Activated naive CD8-positive, alpha-beta T cell treated with anti-CD3 and anti-CD28 coated beads for 36 hours (primary cell): ENCODE measurements at regions not wholly inside any gene's neighbourhood (a gene's known extent, or its start where the extent isn't known, plus 50 kb on each side); places are given as distances from the start of the nearest gene placed in this dataset.
"Not testable (repeated sequence)": the region's sequence is repeated elsewhere in the genome, so short reads cannot be mapped to it uniquely, and the experiment has no call there.

Experiments used
- DNase-seq: peaks from one replicate; pipeline ENCODE4 v3.0.0; 2021
- H3K27ac Mint-ChIP-seq: one replicate; pipeline ENCODE4 v1.8.0; 2022; ENCODE audit warnings: mild to moderate bottlenecking, moderate library complexity, mixed read lengths
- H3K27me3 Mint-ChIP-seq: one replicate; pipeline ENCODE4 v1.8.0; 2022; ENCODE audit warnings: mild to moderate bottlenecking, mixed read lengths
- H3K36me3 Mint-ChIP-seq: one replicate; pipeline ENCODE4 v1.8.0; 2021; ENCODE audit warnings: mild to moderate bottlenecking, mixed read lengths
- H3K4me1 Mint-ChIP-seq: one replicate; pipeline ENCODE4 v1.8.0; 2021; ENCODE audit warnings: mixed read lengths
- H3K4me3 Mint-ChIP-seq: one replicate; pipeline ENCODE4 v1.8.0; 2022; ENCODE audit warnings: mild to moderate bottlenecking, moderate library complexity, mixed read lengths
- H3K9me3 Mint-ChIP-seq: one replicate; pipeline ENCODE4 v1.8.0; 2022; ENCODE audit warnings: mixed read lengths

DNA sequence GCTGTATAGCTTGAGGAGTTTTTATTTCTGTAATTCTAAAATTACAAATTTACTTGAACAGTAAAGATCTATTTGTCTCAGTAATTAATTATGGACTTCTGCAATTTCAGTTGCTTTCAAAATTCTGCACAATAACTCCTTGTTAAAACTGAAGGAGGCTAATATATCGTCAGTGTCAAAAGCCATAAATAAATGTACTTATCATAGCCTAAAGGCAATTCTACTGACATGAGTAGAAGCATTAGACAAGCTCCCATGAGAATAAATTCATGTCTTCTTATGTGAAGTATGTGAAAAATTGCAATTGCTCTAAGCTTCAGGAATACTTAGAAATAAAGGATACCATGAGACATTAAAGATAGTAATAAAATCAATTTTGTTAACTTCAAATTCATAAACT is 381.2 kb upstream of the PCDH10 start:
- Mint-ChIP-seq H3K9me3 (peaks cover 1% of the 10 kb centered on the region), H3K27me3 (no peaks in the 10 kb centered on the region), H3K27ac (no peak overlapping the region)

GRCh38 chr4:132770776-132771175 is 378.3 kb upstream of the PCDH10 start:
- Mint-ChIP-seq H3K27ac (no peak overlapping the region), H3K9me3 (peaks cover 1% of the 10 kb centered on the region), H3K36me3 (no peaks in the 10 kb centered on the region), H3K4me3 (no peak overlapping the region), H3K27me3 (no peaks in the 10 kb centered on the region), H3K4me1 (no peaks in the 10 kb centered on the region)
- DNase-seq = no peak

More for the DNA sequence above, 381.2 kb upstream of the PCDH10 start:
- Mint-ChIP-seq H3K4me1 (no peaks in the 10 kb centered on the region), H3K4me3 (no peak overlapping the region), H3K36me3 (no peaks in the 10 kb centered on the region)
- DNase-seq = no peak

- no peak for DNase-seq
- Mint-ChIP-seq H3K4me1 (no peaks in the 10 kb centered on the region), H3K4me3 (no peak overlapping the region)
These were observed 356.8 kb upstream of the PCDH10 start for GRCh38 chr4:132792310-132792709.

DNA sequence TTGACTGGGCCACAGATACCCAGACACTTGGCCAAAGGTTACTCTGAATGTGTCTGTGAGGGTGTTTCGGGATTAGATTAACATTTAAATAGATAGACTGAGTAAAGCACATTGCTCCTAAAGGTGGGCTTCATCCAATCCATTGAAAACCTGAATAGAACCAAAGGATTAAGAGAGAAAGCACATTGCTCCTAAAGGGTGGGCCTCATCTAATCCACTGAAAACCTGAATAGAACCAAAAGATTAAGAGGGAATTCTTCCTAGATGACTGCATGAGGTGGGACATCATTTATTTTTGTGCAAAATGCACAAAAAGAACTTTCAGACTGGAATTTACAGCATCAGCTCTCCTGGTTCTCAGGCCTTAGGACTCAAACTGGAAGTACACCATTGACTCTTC is 351.2 kb upstream of the PCDH10 start:
- no peak overlapping the region for H3K4me3 Mint-ChIP-seq
- no peaks in the 10 kb centered on the region for H3K36me3 Mint-ChIP-seq
- no peaks in the 10 kb centered on the region for H3K4me1 Mint-ChIP-seq
- peaks cover 5% of the 10 kb centered on the region for H3K9me3 Mint-ChIP-seq
- DNase-seq = no peak
- H3K27ac Mint-ChIP-seq = no peak overlapping the region
- no peaks in the 10 kb centered on the region for H3K27me3 Mint-ChIP-seq

More at GRCh38 chr4:132792310-132792709, 356.8 kb upstream of the PCDH10 start:
- Mint-ChIP-seq H3K36me3 (no peaks in the 10 kb centered on the region), H3K27me3 (no peaks in the 10 kb centered on the region), H3K27ac (no peak overlapping the region), H3K9me3 (peaks cover 5% of the 10 kb centered on the region)

- Mint-ChIP-seq H3K9me3 (peaks cover 3% of the 10 kb centered on the region), H3K4me3 (no peak overlapping the region), H3K27ac (no peak overlapping the region), H3K27me3 (no peaks in the 10 kb centered on the region), H3K4me1 (no peaks in the 10 kb centered on the region), H3K36me3 (no peaks in the 10 kb centered on the region)
- no peak for DNase-seq
These were observed 339.6 kb upstream of the PCDH10 start for GRCh38 chr4:132809298-132810032.

- H3K4me1 Mint-ChIP-seq, H3K4me3 Mint-ChIP-seq, H3K27me3 Mint-ChIP-seq, H3K36me3 Mint-ChIP-seq, H3K27ac Mint-ChIP-seq, DNase-seq, H3K9me3 Mint-ChIP-seq: not testable (repeated sequence)
These were observed 336.0 kb upstream of the PCDH10 start for GRCh38 chr4:132813061-132813460.

DNA sequence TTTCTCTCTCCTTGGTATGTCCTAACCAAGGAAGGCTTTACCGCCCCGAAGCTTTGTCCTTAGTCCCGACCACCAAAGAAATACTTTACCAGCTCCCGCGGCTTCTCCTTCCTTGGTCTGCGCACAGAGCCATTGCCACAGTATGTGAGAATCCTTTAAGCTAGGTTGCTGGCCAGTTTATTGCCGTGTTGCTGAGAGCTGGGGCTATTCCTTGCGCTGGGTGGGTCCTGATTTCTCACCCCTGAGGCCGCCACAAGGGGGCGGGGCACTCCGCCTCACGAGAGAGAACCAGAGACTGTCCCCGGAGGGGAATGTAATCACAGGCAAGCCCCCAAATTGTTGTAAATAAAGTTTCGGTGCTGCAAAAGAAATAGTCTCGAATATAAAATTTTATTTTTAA is 331.0 kb upstream of the PCDH10 start:
- Mint-ChIP-seq H3K9me3 (peaks cover 1% of the 10 kb centered on the region), H3K4me3 (no peak overlapping the region), H3K27ac (no peak overlapping the region), H3K36me3 (no peaks in the 10 kb centered on the region), H3K27me3 (no peaks in the 10 kb centered on the region), H3K4me1 (no peaks in the 10 kb centered on the region)
- no peak for DNase-seq

DNA sequence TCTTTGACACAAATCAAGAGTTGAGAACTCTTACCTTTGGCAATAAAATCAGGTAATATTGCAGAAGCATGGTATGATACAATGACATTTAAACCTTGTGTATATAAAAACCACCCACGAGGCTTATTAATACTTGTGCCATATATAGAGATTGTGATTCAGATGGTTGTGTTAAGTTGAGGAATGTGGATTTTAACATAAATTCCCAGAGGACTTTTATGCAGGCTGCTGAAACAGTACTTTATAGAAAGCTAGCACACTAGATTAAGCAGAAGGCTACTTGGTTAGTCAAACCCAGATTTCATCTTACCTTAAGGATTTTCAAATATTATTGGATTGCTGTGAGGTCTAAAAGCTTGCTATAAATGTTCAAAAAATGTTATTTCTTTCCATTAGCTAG is 325.7 kb upstream of the PCDH10 start:
- Mint-ChIP-seq H3K4me3 (no peak overlapping the region), H3K27ac (no peak overlapping the region), H3K4me1 (no peaks in the 10 kb centered on the region), H3K27me3 (no peaks in the 10 kb centered on the region), H3K9me3 (peaks cover 5% of the 10 kb centered on the region), H3K36me3 (no peaks in the 10 kb centered on the region)
- DNase-seq = no peak

DNA sequence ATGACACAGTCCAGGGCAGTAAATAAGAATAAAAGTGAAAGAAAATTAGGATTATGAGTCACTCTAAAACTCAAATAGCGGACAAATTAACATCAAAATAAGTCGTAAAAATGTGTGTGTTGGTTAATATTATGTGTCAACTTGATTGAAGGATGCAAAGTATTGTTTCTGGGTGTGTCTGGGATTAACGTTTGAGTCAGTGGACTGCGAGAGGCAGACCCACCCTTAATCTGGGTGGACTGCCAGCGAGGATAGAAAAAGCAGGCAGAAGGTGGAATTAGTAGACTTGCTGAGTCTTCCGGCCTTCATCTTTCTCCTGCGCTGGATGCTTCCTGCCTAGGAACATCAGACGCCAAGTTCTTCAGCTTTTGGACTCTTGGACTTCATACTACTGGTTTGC is 324.3 kb upstream of the PCDH10 start:
- no peak for DNase-seq
- Mint-ChIP-seq H3K36me3 (no peaks in the 10 kb centered on the region), H3K4me1 (no peaks in the 10 kb centered on the region), H3K4me3 (no peak overlapping the region), H3K9me3 (peaks cover 5% of the 10 kb centered on the region), H3K27me3 (no peaks in the 10 kb centered on the region), H3K27ac (no peak overlapping the region)

- no peak overlapping the region for H3K4me3 Mint-ChIP-seq
- no peaks in the 10 kb centered on the region for H3K36me3 Mint-ChIP-seq
- H3K27ac Mint-ChIP-seq = no peak overlapping the region
- no peaks in the 10 kb centered on the region for H3K27me3 Mint-ChIP-seq
- no peak for DNase-seq
- H3K9me3 Mint-ChIP-seq = peaks cover 4% of the 10 kb centered on the region
- H3K4me1 Mint-ChIP-seq = no peaks in the 10 kb centered on the region
These were observed 321.6 kb upstream of the PCDH10 start for GRCh38 chr4:132827522-132827921.

DNA sequence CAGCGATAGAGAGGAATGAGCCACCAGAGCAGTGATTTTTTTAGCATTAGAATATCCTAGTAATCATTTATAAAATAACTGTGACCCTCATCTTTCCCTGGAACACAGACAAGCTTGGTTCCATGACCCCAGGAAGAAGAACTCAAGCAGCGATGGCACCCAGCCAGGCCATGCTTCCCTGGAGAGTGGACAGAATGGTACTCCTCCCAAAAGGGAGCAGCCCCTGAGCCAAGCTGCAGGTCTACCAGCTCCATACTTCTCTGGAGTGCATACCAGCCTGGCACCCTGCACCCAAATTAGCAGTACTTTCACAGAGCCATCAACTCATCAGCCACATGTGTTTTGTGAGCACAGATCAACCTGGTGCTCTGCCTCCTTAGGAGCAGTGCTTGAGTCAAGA is 310.9 kb upstream of the PCDH10 start:
- DNase-seq = no peak
- Mint-ChIP-seq H3K27me3 (no peaks in the 10 kb centered on the region), H3K36me3 (no peaks in the 10 kb centered on the region), H3K4me1 (no peaks in the 10 kb centered on the region), H3K9me3 (peaks cover 15% of the 10 kb centered on the region), H3K27ac (no peak overlapping the region), H3K4me3 (no peak overlapping the region)

DNA sequence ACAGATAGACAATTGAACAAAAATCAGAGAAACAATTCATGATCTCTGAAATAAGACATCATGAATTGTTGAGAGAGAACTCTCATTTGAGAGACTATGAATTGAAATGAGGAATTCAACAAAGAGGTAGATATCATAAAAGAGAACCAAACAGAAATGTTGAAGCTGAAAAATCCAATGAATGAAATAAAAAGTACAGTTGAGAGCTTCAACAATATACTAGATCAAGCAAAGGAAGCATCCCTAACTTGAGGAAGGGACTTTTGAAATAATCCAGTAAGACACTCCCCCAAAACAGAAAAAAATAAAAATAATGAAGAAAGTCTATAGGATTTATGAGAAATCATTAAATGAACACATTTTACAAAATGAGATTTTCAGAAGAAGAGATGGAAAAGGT is 310.0 kb upstream of the PCDH10 start:
- H3K4me3 Mint-ChIP-seq = no peak overlapping the region
- peaks cover 15% of the 10 kb centered on the region for H3K9me3 Mint-ChIP-seq
- DNase-seq = no peak
- H3K4me1 Mint-ChIP-seq = no peaks in the 10 kb centered on the region
- no peak overlapping the region for H3K27ac Mint-ChIP-seq
- no peaks in the 10 kb centered on the region for H3K27me3 Mint-ChIP-seq
- no peaks in the 10 kb centered on the region for H3K36me3 Mint-ChIP-seq

- Mint-ChIP-seq H3K4me1 (no peaks in the 10 kb centered on the region), H3K4me3 (no peak overlapping the region), H3K36me3 (no peaks in the 10 kb centered on the region), H3K27ac (no peak overlapping the region), H3K27me3 (no peaks in the 10 kb centered on the region), H3K9me3 (no peaks in the 10 kb centered on the region)
- DNase-seq = no peak
These were observed 289.2 kb upstream of the PCDH10 start for GRCh38 chr4:132859929-132860328.

GRCh38 chr4:132860976-132861375 is 288.1 kb upstream of the PCDH10 start:
- no peak overlapping the region for H3K4me3 Mint-ChIP-seq
- H3K4me1 Mint-ChIP-seq = no peaks in the 10 kb centered on the region

DNA sequence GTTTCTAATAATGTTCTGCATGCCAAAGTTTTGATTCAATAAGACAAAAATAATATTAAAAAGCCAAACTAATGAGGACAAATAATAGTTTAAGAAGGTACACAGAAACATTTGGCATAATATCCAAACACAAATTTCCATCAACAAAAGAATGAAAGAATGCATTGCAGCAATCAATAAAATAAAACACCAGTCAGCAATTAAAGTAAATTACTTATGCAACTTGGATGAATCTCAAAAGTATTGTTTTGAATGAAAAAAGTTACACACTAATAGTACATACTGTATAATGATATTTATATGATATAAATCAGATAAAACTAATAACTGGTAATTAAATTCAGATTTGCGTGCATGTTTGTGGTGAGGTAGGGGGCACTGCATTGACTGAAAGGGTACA is 285.5 kb upstream of the PCDH10 start:
- Mint-ChIP-seq H3K27me3 (no peaks in the 10 kb centered on the region), H3K4me1 (no peaks in the 10 kb centered on the region), H3K36me3 (no peaks in the 10 kb centered on the region), H3K27ac (no peak overlapping the region), H3K4me3 (no peak overlapping the region), H3K9me3 (no peaks in the 10 kb centered on the region)
- no peak for DNase-seq

More at GRCh38 chr4:132860976-132861375, 288.1 kb upstream of the PCDH10 start:
- DNase-seq = no peak
- H3K9me3 Mint-ChIP-seq = no peaks in the 10 kb centered on the region
- no peaks in the 10 kb centered on the region for H3K27me3 Mint-ChIP-seq
- H3K36me3 Mint-ChIP-seq = no peaks in the 10 kb centered on the region
- H3K27ac Mint-ChIP-seq = no peak overlapping the region

- Mint-ChIP-seq H3K27me3 (no peaks in the 10 kb centered on the region), H3K36me3 (no peaks in the 10 kb centered on the region), H3K4me3 (no peak overlapping the region), H3K27ac (no peak overlapping the region), H3K4me1 (no peaks in the 10 kb centered on the region), H3K9me3 (no peaks in the 10 kb centered on the region)
- DNase-seq = no peak
These were observed 283.6 kb upstream of the PCDH10 start for GRCh38 chr4:132865458-132865857.
